IMR-90 (cell line): ENCODE measurements at regions not wholly inside any gene's neighbourhood (a gene's known extent, or its start where the extent isn't known, plus 50 kb on each side); places are given as distances from the start of the nearest gene placed in this dataset.

Source experiments
- CHD1 ChIP-seq: IDR thresholded peaks from 2 replicates; pipeline ENCODE4 v1.6.1; 2012; ENCODE audit warnings: low read depth, low read length, improper control_type of control experiment
- MXI1 ChIP-seq: IDR thresholded peaks from 2 replicates; pipeline ENCODE4 v1.6.1; 2012; ENCODE audit warnings: low read depth, mild to moderate bottlenecking, low read length, moderate library complexity, borderline replicate concordance
- POLR2A ChIP-seq: IDR thresholded peaks from 2 replicates; pipeline ENCODE4 v1.6.1; 2012; ENCODE audit warnings: mild to moderate bottlenecking, low read depth, low read length
- TF ChIP-seq, protein P1 (sequence below): conservative IDR thresholded peaks from 2 replicates; pipeline ENCODE4 v1.5.1; 2012; ENCODE audit warnings: mild to moderate bottlenecking, low read depth, low read length, improper control_type of control experiment

DNA sequence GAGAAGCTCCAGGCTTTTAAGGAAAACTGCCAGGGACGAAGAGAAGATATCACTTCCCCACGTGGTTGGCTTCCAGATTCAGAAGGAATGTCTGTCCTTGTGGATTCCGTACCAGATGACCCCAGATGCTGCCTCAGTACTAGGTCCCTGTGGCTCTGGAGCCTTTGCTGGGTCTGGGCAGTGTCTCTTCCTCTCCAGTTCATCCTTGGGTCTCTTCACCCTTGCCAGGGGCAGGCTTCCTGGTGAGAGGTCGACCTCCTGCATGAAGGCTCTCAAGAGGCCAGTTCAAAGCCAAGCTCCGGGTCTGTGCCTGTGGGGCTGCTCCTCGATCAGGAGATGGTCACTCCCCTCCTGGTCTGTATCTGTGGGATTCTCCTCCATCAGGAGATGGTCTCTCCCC is 74.7 kb upstream of the B3GAT1 start:
- no peak for TF ChIP-seq POLR2A
- TF ChIP-seq, protein P1, sequence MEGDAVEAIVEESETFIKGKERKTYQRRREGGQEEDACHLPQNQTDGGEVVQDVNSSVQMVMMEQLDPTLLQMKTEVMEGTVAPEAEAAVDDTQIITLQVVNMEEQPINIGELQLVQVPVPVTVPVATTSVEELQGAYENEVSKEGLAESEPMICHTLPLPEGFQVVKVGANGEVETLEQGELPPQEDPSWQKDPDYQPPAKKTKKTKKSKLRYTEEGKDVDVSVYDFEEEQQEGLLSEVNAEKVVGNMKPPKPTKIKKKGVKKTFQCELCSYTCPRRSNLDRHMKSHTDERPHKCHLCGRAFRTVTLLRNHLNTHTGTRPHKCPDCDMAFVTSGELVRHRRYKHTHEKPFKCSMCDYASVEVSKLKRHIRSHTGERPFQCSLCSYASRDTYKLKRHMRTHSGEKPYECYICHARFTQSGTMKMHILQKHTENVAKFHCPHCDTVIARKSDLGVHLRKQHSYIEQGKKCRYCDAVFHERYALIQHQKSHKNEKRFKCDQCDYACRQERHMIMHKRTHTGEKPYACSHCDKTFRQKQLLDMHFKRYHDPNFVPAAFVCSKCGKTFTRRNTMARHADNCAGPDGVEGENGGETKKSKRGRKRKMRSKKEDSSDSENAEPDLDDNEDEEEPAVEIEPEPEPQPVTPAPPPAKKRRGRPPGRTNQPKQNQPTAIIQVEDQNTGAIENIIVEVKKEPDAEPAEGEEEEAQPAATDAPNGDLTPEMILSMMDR = no peak
- no peak for TF ChIP-seq MXI1
- no peak for TF ChIP-seq CHD1
